Stimulated activated CD8-positive, alpha-beta memory T cell treated with anti-CD3 and anti-CD28 coated beads, Interleukin-15, amount 100 ng/mL, for 1 hour (primary cell): ENCODE measurements at regions not wholly inside any gene's neighbourhood (a gene's known extent, or its start where the extent isn't known, plus 50 kb on each side); places are given as distances from the start of the nearest gene placed in this dataset.

Experiments used
- DNase-seq: peaks from one replicate; pipeline ENCODE4 v3.0.0-alpha.2; 2020; ENCODE audit warnings: low read depth

GRCh38 chr9:107431461-107431860 lies 58.1 kb downstream of the KLF4 start:
- DNase-seq = no peak

DNA sequence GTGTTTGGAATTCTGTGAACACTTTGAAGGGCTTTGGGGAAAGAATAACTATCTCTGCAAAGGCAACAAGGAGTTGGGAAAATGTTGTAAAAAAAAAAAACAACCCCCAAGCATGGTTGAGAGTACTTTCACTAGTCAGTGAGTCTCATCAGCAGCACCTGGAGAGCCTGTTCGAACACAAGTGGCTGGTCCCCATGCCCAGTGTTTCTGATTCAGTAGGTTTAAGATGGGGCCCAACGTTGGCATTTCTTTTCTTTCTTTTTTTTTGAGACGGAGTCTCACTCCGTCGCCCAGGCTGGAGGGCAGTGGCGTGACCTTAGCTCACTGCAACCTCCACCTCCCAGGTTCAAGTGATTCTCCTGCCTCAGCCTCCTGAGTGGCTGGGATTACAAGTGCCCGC lies 59.5 kb downstream of the KLF4 start:
- DNase-seq = no peak

- DNase-seq = no peak
Measured at GRCh38 chr9:107426126-107426525, 63.4 kb downstream of the KLF4 start.

GRCh38 chr9:107425101-107426025 lies 64.2 kb downstream of the KLF4 start:
- peak; percentile 20 for DNase-seq

DNA sequence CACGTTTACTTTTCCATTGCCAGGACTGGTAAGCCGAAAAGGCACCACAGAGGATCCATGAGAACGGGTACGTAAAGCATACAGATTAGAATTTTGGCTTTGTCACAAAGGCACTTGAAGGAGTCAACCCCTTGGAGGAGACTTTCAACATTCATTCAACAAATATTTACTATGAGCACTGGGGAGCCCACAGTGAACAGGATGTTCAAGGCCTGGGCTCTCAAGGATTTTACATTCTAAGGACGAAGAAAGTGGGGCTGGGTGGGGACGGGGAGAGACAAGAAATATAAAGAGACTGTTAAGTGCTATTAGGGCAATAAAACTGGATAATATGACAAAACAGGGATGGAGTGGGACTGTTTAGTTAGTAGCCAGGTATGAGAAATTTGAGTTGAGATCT lies 66.0 kb downstream of the KLF4 start:
- DNase-seq = no peak

DNA sequence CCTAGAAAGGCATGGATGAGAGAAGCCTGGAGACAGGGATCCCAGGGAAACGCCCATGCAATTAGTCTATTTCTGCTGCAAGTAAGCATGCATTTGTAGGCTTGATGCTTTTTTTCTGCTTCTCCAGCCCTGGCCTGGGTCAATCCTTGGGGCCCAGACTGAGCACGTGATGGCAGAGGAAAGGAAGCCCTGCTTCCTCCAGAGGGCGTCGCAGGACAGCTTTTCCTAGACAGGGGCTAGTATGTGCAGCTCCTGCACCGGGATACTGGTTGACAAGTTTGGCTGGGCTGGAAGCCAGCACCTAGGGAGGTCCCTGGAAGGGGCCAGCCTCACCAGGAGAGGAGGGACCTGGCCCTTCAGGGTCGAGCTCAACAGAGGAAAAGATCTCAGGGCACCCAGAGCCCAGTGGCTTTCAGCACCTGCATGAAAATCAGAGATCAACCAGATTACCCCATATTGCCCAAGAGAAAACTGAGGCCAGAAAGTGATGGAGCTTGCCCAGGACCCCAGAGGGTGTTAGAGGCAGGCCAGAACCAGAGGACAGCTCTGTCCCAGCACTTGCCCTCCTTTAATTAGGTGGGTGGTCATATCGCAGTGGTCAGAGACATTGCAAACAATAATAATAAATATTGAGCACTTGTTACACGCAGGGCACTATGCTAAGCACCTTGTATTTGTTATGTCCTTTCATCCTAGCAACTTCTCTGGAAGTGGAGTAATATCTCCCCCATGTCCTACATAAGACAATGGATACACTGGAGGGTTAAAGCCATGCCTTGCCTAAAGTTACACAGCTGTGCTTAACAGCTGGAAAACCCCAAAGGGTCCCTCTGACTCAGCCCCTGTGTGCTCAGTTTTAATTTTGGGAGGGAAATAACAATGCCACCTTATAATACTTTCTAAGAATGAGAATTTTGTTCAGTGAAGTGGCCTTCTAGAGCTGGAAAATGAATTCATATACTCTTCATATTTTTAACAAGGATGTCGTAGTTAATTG lies 67.1 kb downstream of the KLF4 start:
- DNase-seq = no peak

DNA sequence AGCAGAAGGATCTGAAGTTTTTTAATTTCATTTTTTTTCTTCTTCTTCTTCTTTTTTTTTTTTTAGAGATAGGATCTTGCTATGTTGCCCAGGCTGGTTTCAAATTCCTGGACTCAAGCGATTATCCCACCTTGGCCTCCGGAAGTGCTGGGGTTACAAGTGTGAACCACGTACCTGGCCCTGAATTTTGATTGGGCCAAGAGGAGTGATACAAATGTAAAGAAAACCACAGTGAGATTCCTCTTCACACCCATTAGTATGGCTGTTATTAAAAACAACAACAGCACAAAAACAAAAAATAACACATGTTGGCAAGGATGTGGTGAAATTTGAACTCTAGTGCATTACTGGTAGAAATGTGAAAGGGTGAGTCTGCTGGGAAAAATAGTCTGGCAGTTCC lies 79.1 kb downstream of the KLF4 start:
- DNase-seq = no peak

GRCh38 chr9:107409581-107410389 lies 79.8 kb downstream of the KLF4 start:
- DNase-seq = no peak

GRCh38 chr9:107407675-107408074 lies 81.9 kb downstream of the KLF4 start:
- no peak for DNase-seq

DNA sequence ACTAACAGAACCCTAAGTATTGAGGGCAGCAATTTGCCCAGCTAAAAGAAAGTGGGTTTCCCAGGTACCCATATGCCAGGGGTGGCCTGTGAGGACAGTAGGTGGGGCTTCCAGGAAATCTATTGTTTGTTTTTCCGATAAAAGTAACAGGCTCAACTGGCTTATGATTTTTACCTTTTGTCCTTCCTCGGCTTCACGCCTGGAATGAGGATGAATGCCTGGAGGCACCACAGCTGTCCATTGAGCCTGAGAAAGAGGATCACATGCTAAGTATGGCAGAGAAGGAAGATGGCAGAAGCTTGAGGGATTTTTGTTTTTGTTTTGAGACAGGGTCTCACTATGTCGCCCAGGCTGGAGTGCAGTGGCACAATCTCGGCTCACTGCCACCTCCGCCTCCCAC lies 84.1 kb downstream of the KLF4 start:
- DNase-seq = no peak

GRCh38 chr9:107404736-107405135 lies 84.8 kb downstream of the KLF4 start:
- no peak for DNase-seq

DNA sequence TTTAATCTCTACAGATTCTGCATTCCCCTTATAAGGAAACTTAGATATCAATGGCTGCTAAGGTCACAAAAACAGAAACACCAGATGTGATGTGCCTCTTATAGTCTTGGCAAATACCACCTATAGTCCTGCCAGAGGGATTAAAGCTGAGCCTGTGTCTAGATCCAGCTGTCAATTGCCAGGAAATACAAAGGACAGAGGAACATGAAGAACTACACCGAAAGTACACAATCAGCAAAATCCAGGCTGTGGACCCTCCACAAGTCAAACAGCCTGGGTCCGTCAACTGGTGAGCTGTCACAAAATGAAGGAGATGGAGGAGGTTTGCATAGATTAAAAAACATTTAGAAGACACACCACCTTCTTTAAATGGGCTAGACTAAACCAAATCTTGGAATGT lies 85.4 kb downstream of the KLF4 start:
- no peak for DNase-seq

DNA sequence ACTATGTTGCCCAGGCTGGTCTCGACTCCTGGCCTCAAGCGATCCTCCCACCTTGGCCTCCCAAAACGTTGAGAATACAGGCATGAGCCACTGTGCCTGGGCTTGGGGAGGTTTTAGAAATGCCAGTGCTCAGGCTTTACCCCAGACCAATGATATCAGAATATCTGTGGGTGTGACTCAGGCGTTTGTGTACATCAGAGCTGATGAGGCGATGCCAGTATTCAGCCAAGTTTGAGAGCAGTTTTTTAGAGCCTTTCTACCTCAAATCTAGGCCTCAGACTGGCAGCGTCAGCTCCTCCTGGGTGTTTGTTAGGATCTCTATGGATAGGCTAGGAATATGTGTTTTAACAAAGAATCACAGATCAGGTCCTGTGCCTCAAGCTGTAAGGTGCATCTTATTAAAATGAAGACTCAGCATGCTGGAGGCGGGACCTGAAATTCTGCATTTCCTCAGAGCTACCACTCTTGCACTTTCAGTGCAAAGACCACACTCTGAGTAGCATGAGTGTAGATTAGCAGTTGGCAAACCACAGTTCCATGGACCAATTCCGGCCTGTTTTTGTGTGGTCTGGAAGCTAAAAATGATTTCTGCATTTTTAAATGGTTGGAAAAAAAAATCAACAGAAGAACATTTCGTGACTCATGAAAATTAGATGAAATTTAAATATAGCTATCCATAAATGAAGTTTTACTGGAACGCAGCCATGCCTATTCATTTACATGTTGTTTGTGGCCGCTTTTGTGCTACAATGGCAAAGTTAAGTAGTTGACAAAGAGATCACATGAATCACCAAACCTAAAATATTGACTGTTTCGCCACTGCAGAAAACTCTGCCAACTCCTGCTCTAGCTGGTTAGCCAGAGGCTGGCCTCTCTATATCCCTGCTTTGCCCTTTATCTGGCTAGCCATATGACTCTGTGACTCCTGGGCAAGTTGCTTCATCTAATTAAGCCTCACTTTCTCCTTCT lies 92.2 kb downstream of the KLF4 start:
- no peak for DNase-seq

- no peak for DNase-seq
Measured at GRCh38 chr9:107394264-107394663, 95.3 kb downstream of the KLF4 start.

- DNase-seq = no peak
Measured at GRCh38 chr9:107390778-107391177, 98.8 kb downstream of the KLF4 start.

- no peak for DNase-seq
Measured at GRCh38 chr9:107390279-107390678, 99.3 kb downstream of the KLF4 start.

DNA sequence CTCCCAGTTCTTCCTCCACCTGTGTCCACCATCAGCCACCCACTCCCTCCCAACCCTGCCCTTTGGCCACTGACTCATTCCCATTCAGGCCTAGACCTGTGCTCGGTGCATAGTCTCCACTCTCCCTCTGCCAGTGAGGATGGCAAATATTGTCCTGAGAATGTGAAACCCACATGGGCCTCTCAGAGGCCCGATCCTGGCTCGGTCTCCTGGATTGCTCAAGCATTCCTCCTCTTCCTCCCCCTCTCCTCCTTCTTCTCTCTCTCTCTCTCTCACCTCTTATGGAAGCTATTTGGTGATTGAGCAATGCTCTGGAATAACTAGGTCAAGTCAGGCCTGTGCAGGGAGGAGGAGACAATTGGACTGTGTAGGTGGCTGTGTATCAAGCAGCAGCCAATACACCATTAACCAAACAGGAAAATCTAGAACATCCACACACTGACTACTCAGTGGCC lies 99.9 kb downstream of the KLF4 start:
- DNase-seq = no peak

DNA sequence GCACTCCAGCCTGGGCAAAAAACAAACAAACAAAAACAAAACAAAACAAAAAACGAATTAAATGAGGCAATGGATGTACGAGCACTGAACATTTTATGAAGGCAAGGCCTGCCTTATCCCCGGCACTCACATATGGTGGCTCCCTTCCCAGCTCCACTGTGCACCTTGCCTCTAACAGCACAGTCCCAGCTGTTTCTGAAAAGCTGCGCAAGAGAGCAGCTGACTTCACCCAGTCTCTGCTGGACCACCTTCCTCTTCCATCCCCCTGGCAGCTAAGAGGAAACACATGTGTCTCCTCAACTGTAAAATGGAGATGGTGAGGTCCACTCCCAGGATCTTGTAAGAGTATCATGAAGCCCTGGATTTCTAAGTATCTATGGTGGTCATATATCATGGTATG lies 100.7 kb downstream of the KLF4 start:
- DNase-seq = no peak

DNA sequence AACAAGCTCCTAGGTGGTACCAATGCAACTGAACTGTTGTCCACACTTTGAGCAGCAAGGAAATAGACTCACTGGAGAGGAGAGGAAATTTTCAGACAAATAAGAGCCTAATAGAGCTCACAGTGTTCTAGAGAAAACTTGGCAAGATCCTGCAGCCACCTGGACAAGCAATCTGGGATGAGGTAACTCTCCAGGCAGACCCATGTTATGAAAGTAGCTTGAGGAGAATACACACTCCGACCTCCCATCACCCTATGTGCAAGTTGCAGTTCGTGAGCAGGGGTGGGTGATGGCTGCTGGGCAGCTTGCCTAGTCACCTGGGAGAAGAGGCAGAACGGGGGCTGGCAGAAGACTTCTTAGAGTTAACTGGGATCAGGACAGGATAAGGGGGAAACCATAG lies 102.2 kb downstream of the KLF4 start:
- DNase-seq = no peak

- DNase-seq = no peak
Measured at GRCh38 chr9:107386396-107386795, 103.2 kb downstream of the KLF4 start.
